ACHN (cell line): ENCODE measurements at regions not wholly inside any gene's neighbourhood (a gene's known extent, or its start where the extent isn't known, plus 50 kb on each side); places are given as distances from the start of the nearest gene placed in this dataset.

Source experiments
- DNase-seq: peaks from one replicate; pipeline ENCODE4 v3.0.0-alpha.2; 2015
- in situ Hi-C: cut with HindIII; loops from 2 replicates; pipeline ENCODE4 v1.10.0; 2017; ENCODE audit warnings: low sequenced_read_pairs, low pct_ligation_motif_present, low pct_unique_long_range_greater_than_20kb

DNA sequence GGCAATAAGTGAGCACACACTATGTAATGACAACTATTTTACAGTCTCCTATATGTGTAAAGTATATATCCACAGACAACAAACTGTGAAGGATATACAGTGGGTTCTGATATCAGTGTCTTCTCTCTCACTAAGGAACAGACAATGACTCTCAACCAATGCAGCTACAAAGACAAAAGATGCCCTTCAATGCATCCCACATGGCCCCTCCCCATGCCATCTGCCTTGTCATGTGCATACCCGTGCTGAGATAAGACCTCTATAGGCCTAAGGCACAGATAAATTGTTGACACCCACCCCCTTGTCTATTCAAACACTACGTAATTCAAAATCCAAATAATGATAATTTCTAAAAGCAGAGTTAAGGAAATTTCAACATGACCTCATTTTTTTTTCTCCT is 1123.5 kb upstream of the MAP3K7 start:
- in situ Hi-C loops, result no loop called here
- DNase-seq, result no peak

GRCh38 chr6:91708534-91708933 is 1121.7 kb upstream of the MAP3K7 start:
- no peak for DNase-seq
- in situ Hi-C loops, result no loop called here

- DNase-seq, result no peak
Observed at GRCh38 chr6:91705646-91706045, 1118.8 kb upstream of the MAP3K7 start.

DNA sequence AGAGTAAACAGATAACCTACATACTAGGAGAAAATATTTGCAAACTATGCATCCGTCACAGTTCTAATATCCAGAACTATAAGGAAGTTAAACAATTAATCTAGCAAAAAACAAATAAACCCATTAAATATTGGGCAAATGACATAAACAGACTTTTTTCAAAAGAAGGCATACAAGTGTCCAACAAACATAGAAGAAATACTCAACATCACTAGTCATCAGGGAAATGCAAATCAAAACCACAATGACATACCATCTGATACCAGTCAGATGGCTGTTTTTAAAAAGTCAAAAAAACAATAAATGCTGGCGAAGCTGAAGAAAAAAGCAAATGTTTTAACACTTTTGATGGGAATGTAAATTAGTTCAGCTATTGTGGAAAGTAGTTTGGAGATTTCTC is 1117.7 kb upstream of the MAP3K7 start:
- in situ Hi-C loops, result no loop called here
- peak; percentile 46 for DNase-seq

More at GRCh38 chr6:91705646-91706045, 1118.8 kb upstream of the MAP3K7 start:
- in situ Hi-C loops, result no loop called here

DNA sequence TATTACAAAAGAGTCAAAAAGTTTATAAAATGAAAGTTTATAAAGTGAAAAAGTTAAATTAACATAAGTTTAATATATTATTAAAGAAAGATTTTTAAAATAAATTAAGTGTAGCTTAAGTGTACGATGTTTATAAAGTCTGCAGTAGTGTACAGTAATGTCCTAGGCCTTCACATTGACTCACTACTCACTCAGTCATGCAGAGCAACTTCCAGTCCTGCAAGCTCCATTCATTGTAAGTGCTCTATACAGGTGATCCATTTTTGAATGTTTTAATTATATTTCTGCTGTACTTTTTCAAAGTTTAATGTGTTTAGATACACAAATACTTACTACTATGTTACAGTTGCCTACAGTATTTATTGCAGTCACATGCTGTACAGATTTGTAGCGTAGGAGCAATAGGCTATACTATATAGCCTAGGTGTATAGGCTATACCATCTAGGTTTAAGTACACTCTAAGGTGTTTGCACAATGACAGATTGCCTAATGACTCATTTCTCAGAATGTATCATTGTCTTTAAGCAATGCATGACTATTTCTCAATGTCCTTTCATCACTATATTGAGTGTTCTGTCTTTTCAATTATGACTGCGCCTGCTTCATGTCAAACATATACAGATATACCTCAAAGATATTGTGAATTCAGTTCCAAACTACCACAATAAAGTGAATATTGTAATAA is 1110.3 kb upstream of the MAP3K7 start:
- in situ Hi-C loops, result no loop called here
- no peak for DNase-seq

DNA sequence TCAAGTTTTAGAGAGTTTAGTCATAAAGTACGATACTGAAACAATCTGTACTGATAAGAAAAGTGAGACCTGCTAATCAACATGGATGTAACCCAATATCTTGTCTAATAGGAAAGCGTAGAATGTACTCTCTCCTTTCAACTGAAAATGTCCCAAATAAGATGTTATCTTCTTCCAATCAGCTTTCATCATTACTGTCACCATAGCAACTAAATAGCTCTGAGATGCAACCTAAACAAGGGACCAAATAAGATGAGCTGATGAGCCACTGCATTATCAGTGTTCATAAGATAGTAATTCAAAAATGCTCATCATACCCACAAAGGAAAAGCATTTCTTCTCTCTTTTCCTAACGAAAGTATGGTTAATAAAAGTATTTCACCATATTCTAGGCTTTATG is 1108.3 kb upstream of the MAP3K7 start:
- in situ Hi-C loops, result no loop called here
- DNase-seq, result no peak

DNA sequence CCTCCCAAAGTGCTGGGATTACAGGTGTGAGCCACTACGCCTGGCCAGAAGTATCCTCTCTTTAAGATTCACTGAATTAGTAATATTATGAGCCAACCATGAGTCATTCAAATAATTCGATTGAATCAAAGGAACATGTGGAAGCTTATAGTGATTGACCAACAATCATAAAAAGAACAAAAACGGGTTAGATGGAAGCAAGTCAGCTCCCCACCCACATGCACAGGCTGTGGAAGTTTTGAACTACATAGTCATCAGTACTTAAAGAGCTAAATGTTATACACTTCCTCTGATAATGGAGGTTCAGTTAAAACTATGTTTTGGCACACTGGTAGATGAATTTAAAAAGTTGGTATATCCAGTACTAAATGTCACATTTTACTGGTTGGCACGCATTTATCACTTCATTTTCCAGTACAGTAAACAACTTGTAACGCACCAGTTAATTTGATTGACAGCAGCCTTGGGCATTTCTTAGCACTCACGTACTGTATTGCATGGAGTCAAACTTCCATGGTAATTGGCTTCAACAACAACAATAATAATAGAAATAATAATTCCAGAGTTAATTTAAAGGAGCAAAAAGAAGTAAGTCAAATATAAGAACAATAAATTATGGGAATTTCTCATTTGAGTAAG is 1107.3 kb upstream of the MAP3K7 start:
- in situ Hi-C loops, result no loop called here
- no peak for DNase-seq

DNA sequence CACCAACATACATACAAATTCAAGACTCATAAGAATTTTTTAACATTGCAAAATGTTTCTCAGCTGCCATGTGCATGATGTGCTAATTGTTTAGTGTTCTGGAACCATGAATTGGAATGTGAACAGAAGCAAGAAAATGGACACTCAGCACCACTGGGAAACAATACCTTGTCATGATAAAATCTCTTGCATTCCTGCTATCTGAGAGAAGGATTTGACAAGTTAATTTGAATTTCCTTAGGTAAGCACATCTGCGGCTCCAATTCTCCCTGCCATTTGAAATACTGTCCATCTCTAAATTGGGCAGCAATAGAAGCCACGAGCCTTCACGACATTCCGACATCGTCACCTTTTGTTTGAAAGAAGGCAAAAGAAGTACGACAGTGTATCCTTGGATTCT is 1104.6 kb upstream of the MAP3K7 start:
- no peak for DNase-seq
- in situ Hi-C loops, result no loop called here

DNA sequence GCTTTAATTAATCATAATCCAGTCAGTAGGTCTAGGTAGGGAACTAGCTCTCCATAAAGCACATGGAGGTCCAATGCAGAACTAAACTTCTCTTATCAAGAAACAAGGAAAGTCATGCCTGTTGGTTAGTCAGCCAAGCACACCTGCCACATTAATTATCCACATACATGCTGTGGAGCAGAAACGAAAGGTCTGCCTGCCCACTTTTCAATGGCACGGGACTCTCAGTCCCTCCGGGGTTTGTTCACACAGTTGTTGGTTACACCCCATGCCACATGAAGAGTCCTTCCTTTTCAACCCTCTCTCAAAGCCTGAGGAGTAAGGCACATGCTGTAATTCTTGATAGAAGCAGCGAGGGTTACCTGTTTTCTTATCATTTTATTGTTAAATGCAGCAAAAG is 1096.4 kb upstream of the MAP3K7 start:
- in situ Hi-C loops, result no loop called here
- no peak for DNase-seq

DNA sequence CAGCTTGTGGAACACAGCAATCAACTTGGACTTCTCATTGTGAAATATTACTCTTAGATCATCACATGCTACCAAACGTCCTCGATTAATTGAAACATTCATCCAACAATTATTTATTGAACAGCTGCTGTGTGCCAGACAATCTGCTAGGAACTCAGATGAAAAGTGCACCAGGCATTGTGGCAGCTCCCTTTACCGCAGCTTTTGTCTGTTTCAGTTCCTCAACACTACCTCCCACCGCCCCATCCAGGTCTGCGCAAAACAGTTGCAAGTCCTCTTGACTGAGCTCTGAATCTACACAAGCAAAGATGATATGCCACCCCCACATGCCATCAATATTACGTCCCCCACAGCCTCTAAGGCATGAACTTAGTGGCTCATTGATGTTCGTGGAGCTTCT is 1094.4 kb upstream of the MAP3K7 start:
- no peak for DNase-seq
- in situ Hi-C loops, result no loop called here

DNA sequence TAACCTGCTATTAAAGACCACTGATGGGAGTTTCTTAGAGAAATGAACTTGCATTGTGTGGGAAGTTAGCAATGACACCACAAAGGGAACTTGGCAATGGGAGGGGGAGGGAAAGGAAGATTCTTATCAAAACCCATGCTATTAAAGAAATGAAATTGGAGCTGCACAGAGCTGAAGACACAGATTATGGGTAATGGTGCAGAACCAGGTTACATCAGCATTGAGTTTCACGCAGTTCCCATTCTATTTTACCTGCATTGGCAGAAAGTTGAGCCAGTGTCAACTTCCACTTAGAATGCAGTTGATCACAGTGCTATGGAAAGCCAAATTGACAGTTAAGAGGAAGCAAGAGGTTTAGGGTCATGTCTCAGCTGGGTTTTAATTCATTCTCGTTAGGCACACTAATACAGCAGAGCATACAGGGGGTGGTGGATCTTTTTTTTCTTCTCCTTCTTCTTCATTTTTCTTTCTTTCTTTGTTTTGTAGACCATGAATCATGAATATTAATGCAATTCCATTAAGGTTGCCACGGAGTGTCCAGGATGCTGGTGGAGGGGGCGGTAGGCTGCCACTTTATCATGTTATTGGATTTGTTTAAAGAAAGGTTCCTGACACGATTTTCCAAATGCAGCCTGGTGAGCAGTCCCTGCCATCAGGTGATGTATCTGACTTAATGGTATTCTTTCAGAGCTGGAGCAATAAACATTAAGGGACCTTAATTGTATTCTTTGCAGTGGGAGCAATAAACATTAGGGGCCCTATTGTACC is 1092.0 kb upstream of the MAP3K7 start:
- no peak for DNase-seq
- in situ Hi-C loops, result no loop called here

- no peak for DNase-seq
- in situ Hi-C loops, result no loop called here
Observed at GRCh38 chr6:91672201-91672600, 1085.3 kb upstream of the MAP3K7 start.

- DNase-seq, result no peak
- in situ Hi-C loops, result no loop called here
Observed at GRCh38 chr6:91669871-91670268, 1083.0 kb upstream of the MAP3K7 start.

GRCh38 chr6:91669154-91669870 is 1082.4 kb upstream of the MAP3K7 start:
- in situ Hi-C loops, result no loop called here
- no peak for DNase-seq

DNA sequence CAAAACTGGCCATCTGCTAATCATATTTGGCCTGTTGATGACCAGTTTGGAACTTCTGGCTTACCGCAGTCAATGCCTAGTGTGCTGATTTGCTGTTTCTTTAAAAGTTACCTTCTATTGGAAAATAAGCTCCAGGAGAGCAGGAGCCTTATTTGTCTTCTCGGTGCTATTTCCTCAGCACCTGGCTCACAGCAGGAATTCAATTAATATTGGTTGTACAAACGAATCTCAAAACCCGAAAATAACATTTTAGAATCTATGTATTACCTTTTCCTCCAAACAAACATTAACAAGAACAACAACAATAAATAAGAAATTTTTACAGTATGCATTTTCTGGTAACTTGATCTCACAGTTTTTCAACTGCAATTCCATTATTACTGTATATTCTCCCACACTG is 1080.7 kb upstream of the MAP3K7 start:
- no peak for DNase-seq
- in situ Hi-C loops, result no loop called here

GRCh38 chr6:91664327-91664959 is 1077.6 kb upstream of the MAP3K7 start:
- in situ Hi-C loops, result no loop called here
- DNase-seq, result no peak

DNA sequence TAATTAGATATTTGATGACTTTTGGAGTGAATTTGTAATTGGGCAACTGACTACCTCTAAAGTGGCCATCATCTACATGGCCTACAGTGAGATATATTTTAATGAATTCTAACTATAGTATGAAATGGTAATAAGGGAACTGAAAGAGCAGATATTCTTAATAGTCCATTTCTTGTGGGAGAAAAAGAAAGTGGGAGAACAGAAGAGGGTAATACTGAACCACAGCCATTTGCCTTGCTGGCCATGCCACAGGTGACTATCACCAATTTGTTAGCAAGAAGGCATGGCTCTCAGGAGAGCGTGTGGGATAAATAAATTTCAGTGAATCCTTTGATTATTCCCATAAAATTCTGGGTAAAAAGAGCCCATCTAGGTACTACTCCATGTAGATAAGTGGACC is 1074.0 kb upstream of the MAP3K7 start:
- in situ Hi-C loops, result no loop called here
- no peak for DNase-seq

GRCh38 chr6:91659891-91660290 is 1073.0 kb upstream of the MAP3K7 start:
- no peak for DNase-seq
- in situ Hi-C loops, result no loop called here

- DNase-seq, result no peak
- in situ Hi-C loops, result no loop called here
Observed at GRCh38 chr6:91654793-91655192, 1067.9 kb upstream of the MAP3K7 start.
